K562 (cell line): ENCODE measurements at regions not wholly inside any gene's neighbourhood (a gene's known extent, or its start where the extent isn't known, plus 50 kb on each side); places are given as distances from the start of the nearest gene placed in this dataset.

Source experiments
- ATAC-seq: fragments of 200-7000 bp; cut with Tn5 transposase; 3 replicates; pipeline ENCODE4 v1.9.1; 2020; ENCODE audit warnings: moderate library complexity
- BruUV-seq: library from RNA; stranded (reverse); fragments of 400-500 nt; replicated peaks from 2 replicates; lab custom pipeline; 2021; lab: Mats Ljungman, UMichigan
- CTCF ChIA-PET: fragments of 300-600 bp; formaldehyde crosslinking; extraction: SDS; loops from one replicate; lab custom pipeline; 2021; ENCODE audit warnings: low intra/inter-chr PET ratio; lab: Yijun Ruan, JAX
- POLR2A ChIA-PET: fragments of 300-600, 350-650 bp; sonication (Branson Sonifier 250); formaldehyde crosslinking; extraction: SDS; loops from one replicate; lab custom pipeline; 2021; ENCODE audit warnings: antibody characterized with exemption, inconsistent platforms; lab: Yijun Ruan, JAX
- DNase-seq, 4 experiments: peaks; one replicate each; pipeline versions ENCODE4 v3.0.0 to v3.0.0-alpha.2; 2011 to 2018; ENCODE audit warnings: low spot score in 3 of 4, mixed read lengths in 3 of 4; ENCODE audit errors: extremely low read depth in 1 of 4
- FAIRE-seq: peaks from 2 replicates; lab custom pipeline; 2011; peaks lifted over from hg19 to GRCh38; lab: Jason Lieb, UNC
- H2AFZ ChIP-seq: 2 replicates; pipeline ENCODE4 v1.6.0; 2011; ENCODE audit warnings: low read depth, low read length, control low read depth, inconsistent platforms
- H3K27ac ChIP-seq: fragments of 200-600 bp; 3 replicates; pipeline ENCODE4 v1.8.0; 2011; ENCODE audit warnings: low read depth, mild to moderate bottlenecking, control low read depth, inconsistent platforms, low read length, moderate library complexity, mixed read lengths; ENCODE audit errors: extremely low read depth
- H3K27me3 ChIP-seq, 2 experiments: fragments of 300-600 bp in 1 of 2; 2 replicates in 1 of 2; 3 replicates in 1 of 2; pipeline versions ENCODE4 v1.6.0 to v1.8.0; 2011; ENCODE audit warnings: inconsistent platforms in 2 of 2, low read length in 2 of 2, mild to moderate bottlenecking in 1 of 2, mixed read lengths in 1 of 2, moderate library complexity in 1 of 2; ENCODE audit not compliant: control insufficient read depth in 2 of 2, insufficient read depth in 2 of 2
- H3K36me3 ChIP-seq: fragments of 300-600 bp; 3 replicates; pipeline ENCODE4 v1.8.0; 2011; ENCODE audit warnings: mild to moderate bottlenecking, low read length, inconsistent platforms; ENCODE audit not compliant: control insufficient read depth, insufficient read depth
- H3K4me1 ChIP-seq, 2 experiments: fragments of 200-600 bp in 1 of 2; replicated peaks in 1 of 2; 2 replicates in 1 of 2; 3 replicates in 1 of 2; pipeline versions ENCODE4 v1.5.1 to v1.8.0; 2011; ENCODE audit warnings: inconsistent platforms in 2 of 2, low read length in 2 of 2, mild to moderate bottlenecking in 1 of 2, mixed read lengths in 1 of 2, moderate library complexity in 1 of 2; ENCODE audit not compliant: control insufficient read depth in 2 of 2, insufficient read depth in 2 of 2
- H3K4me2 ChIP-seq: 2 replicates; pipeline ENCODE4 v1.6.1; 2011; ENCODE audit warnings: low read length, control low read depth, inconsistent platforms, mixed read lengths; ENCODE audit not compliant: insufficient read depth
- H3K4me3 ChIP-seq: fragments of 200-600 bp; sonication (generic), shearing (Covaris generic); 2 replicates; pipeline ENCODE4 v1.5.1; 2016; ENCODE audit warnings: control low read depth, inconsistent platforms
- H3K79me2 ChIP-seq: fragments of 200-600 bp; 3 replicates; pipeline ENCODE4 v1.8.0; 2011; ENCODE audit warnings: low read length, inconsistent platforms; ENCODE audit not compliant: control insufficient read depth, insufficient read depth
- H3K9ac ChIP-seq, 2 experiments: 2 replicates each; pipeline versions ENCODE4 v1.6.0 to v1.6.1; 2011; ENCODE audit warnings: low read depth in 2 of 2, low read length in 2 of 2, control low read depth in 1 of 2, inconsistent platforms in 1 of 2, mild to moderate bottlenecking in 1 of 2, mixed read lengths in 1 of 2; ENCODE audit not compliant: insufficient read depth in 1 of 2
- H3K9me1 ChIP-seq: one replicate; pipeline ENCODE4 v1.6.0; 2011; ENCODE audit warnings: inconsistent platforms, mild to moderate bottlenecking, low read length, moderate library complexity; ENCODE audit not compliant: control insufficient read depth, insufficient read depth
- H3K9me3 ChIP-seq: replicated peaks from 2 replicates; pipeline ENCODE4 v1.5.1; 2011; ENCODE audit warnings: low read depth, low read length, inconsistent platforms; ENCODE audit not compliant: control insufficient read depth, insufficient read depth
- H4K20me1 ChIP-seq: replicated peaks from 2 replicates; pipeline ENCODE4 v1.6.1; 2011; ENCODE audit warnings: low read length, inconsistent platforms, mixed read lengths; ENCODE audit not compliant: control insufficient read depth, insufficient read depth
- DNMT1 ChIP-seq: fragments of 450-650 bp; IDR thresholded peaks from 2 replicates; pipeline ENCODE4 v1.6.1; 2016; ENCODE audit warnings: antibody characterized with exemption, mild to moderate bottlenecking
- HDAC2 ChIP-seq: fragments of 450-650 bp; IDR thresholded peaks from 2 replicates; pipeline ENCODE4 v1.6.1; 2016; ENCODE audit warnings: mild to moderate bottlenecking
- KLF1 ChIP-seq: fragments of 450-650 bp; IDR thresholded peaks from 2 replicates; pipeline ENCODE4 v1.6.1; 2016; ENCODE audit warnings: missing genetic modification characterization, missing compliant biosample characterization
- NFE2 ChIP-seq: IDR thresholded peaks from 2 replicates; pipeline ENCODE4 v1.6.1; 2014; ENCODE audit warnings: antibody characterized with exemption, low read depth
- WGBS: fragments of 100-300 bp; shearing (Covaris generic); methylation state at CpG from one replicate; pipeline ENCODE4 v1.1.6; 2016; ENCODE audit warnings: low coverage, mixed read lengths; ENCODE audit not compliant: insufficient coverage; ENCODE audit errors: missing lambda C conversion rate; 5-methylcytosine and 5-hydroxymethylcytosine counted together
- in situ Hi-C: fragments of 300-500 bp; cut with MboI; formaldehyde crosslinking; loops from 4 replicates; pipeline ENCODE4 v1.15.0; 2018; ENCODE audit warnings: inconsistent platforms, mixed read lengths
- intact Hi-C: fragments of 100-400 bp; cut with micrococcal nuclease; formaldehyde crosslinking; loops from 2 replicates; pipeline ENCODE4 v1.14.2; 2022
- TF ChIP-seq, protein P1 (sequence below): fragments of 450-650 bp; IDR thresholded peaks from 2 replicates; pipeline ENCODE4 v1.6.1; 2018; ENCODE audit not compliant: partially characterized antibody
- TF ChIP-seq, protein P2 (sequence below): fragments of 200-400 bp; formaldehyde crosslinking; IDR thresholded peaks from 2 replicates; pipeline ENCODE4 v1.6.1; 2017; ENCODE audit warnings: mild to moderate bottlenecking, low read depth, low read length, moderate library complexity

DNA sequence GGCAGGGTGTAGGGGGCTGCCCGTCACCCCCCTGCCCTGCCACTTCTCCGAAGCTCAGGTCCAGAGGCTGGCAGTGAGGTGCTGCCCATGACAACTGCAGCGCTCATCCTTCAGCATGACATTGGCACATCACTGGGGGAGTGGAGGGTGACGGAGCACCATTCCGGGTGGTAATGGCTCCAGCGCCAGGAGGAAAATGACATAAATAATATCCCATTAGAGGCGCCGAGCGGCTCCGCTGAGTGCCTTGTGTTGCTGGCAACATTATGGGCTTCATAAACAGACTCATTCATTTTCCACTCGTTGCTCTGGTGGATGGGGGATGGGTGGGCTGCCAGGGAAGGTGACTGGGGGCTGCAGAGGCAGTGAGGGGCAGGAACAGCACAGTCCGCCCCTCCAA is 56.9 kb upstream of the CTNNBL1 start:
- Histone ChIP-seq H3K27me3 (peaks cover 6 to 60% of the 10 kb centered on the region in 2 experiments; a peak in 4 of 5 replicates), H3K4me1 (peaks cover 0 to 5% of the 10 kb centered on the region in 2 experiments; a peak in 1 of 5 replicates), H3K9me1 (no peaks in the 10 kb centered on the region), H3K36me3 (no peaks in the 10 kb centered on the region), H3K9ac (no peak overlapping the region), H3K9me3 (no peaks in the 10 kb centered on the region), H4K20me1 (peaks cover 13% of the 10 kb centered on the region; the same call in 1 of the 2 replicates), H3K79me2 (no peaks in the 10 kb centered on the region), H3K4me3 (no peak overlapping the region), H3K27ac (no peak overlapping the region), H2AFZ (no peak overlapping the region), H3K4me2 (no peak overlapping the region)
- no peak for FAIRE-seq
- 4% methylated on average over 12 of the region's 12 CpGs for WGBS
- ATAC-seq: no peak
- in situ Hi-C loops: no loop called here
- CTCF ChIA-PET: no interaction called here
- no peak for DNase-seq
- intact Hi-C loops: no loop called here
- POLR2A ChIA-PET: no interaction called here
- BruUV-seq: no TSS peak
- TF ChIP-seq DNMT1: no peak
- TF ChIP-seq HDAC2: no peak
- no peak for TF ChIP-seq KLF1

DNA sequence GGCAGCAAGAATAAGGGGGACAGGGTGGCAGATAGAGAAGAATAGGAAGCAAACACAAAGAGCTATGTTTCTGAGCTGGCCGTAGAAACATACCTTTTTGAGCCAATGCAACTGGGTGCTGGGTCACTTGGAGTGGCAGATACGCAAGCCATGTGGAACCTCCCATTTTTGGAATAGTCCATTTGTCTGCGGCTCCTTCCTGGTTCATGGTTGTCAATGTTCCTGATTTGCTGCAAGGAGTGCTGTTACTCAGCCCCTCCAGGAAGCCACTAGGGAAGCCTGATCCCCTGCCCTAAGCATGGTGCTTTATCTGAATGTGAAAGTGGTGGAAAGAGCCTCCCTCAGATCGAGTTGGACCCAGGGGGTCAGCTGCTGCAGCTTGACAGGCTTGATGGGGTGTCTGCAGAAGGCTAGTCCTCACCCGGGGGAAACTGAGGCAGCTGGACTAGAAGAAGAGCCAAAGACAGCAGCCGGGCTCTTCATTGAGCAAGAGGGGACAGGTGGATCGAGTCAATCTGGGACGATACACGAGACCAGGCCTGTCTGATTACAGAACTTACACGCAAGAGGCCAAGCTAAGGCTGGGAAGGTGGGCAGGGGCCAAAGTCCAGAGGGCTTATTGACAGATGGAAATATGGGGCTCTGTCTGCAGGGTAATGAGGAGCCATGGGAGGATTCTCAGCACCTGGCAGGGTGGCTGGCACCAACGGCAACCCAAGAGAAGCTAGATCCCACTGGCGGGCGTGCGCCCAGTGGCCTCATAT is 57.4 kb upstream of the CTNNBL1 start:
- Histone ChIP-seq H3K9me3 (no peaks in the 10 kb centered on the region), H3K4me3 (no peak overlapping the region), H3K27ac (no peak overlapping the region), H4K20me1 (peaks cover 13% of the 10 kb centered on the region), H3K4me1 (peaks cover 0 to 5% of the 10 kb centered on the region in 2 experiments; a peak in 1 of 5 replicates), H3K36me3 (no peaks in the 10 kb centered on the region), H3K9me1 (no peaks in the 10 kb centered on the region), H3K79me2 (no peaks in the 10 kb centered on the region), H2AFZ (no peak overlapping the region), H3K9ac (no peak overlapping the region), H3K4me2 (no peak overlapping the region), H3K27me3 (peaks cover 6 to 65% of the 10 kb centered on the region in 2 experiments; a peak in 4 of 5 replicates)
- in situ Hi-C loops (no loop called here), intact Hi-C loops (no loop called here)
- ChIA-PET POLR2A (interaction anchor here (0.7 kb wide), 1 partner anchor 92 kb away, joined by 3 read pairs; no protein-coding TSS in a partner anchor), CTCF (no interaction called here)
- 0% methylated on average over 14 of the region's 14 CpGs for WGBS
- TF ChIP-seq, protein P1, sequence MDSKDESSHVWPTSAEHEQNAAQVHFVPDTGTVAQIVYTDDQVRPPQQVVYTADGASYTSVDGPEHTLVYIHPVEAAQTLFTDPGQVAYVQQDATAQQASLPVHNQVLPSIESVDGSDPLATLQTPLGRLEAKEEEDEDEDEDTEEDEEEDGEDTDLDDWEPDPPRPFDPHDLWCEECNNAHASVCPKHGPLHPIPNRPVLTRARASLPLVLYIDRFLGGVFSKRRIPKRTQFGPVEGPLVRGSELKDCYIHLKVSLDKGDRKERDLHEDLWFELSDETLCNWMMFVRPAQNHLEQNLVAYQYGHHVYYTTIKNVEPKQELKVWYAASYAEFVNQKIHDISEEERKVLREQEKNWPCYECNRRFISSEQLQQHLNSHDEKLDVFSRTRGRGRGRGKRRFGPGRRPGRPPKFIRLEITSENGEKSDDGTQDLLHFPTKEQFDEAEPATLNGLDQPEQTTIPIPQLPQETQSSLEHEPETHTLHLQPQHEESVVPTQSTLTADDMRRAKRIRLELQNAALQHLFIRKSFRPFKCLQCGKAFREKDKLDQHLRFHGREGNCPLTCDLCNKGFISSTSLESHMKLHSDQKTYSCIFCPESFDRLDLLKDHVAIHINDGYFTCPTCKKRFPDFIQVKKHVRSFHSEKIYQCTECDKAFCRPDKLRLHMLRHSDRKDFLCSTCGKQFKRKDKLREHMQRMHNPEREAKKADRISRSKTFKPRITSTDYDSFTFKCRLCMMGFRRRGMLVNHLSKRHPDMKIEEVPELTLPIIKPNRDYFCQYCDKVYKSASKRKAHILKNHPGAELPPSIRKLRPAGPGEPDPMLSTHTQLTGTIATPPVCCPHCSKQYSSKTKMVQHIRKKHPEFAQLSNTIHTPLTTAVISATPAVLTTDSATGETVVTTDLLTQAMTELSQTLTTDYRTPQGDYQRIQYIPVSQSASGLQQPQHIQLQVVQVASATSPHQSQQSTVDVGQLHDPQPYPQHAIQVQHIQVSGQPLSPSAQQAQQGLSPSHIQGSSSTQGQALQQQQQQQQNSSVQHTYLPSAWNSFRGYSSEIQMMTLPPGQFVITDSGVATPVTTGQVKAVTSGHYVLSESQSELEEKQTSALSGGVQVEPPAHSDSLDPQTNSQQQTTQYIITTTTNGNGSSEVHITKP: peak; percentile 26
- TF ChIP-seq NFE2: no peak
- TF ChIP-seq, protein P2, sequence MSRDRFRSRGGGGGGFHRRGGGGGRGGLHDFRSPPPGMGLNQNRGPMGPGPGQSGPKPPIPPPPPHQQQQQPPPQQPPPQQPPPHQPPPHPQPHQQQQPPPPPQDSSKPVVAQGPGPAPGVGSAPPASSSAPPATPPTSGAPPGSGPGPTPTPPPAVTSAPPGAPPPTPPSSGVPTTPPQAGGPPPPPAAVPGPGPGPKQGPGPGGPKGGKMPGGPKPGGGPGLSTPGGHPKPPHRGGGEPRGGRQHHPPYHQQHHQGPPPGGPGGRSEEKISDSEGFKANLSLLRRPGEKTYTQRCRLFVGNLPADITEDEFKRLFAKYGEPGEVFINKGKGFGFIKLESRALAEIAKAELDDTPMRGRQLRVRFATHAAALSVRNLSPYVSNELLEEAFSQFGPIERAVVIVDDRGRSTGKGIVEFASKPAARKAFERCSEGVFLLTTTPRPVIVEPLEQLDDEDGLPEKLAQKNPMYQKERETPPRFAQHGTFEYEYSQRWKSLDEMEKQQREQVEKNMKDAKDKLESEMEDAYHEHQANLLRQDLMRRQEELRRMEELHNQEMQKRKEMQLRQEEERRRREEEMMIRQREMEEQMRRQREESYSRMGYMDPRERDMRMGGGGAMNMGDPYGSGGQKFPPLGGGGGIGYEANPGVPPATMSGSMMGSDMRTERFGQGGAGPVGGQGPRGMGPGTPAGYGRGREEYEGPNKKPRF: no peak
- ATAC-seq (no peak), FAIRE-seq (no peak), DNase-seq (no peak)
- no TSS peak for BruUV-seq
